Activated naive CD8-positive, alpha-beta T cell treated with anti-CD3 and anti-CD28 coated beads for 36 hours (primary cell): ENCODE measurements at regions not wholly inside any gene's neighbourhood (a gene's known extent, or its start where the extent isn't known, plus 50 kb on each side); places are given as distances from the start of the nearest gene placed in this dataset.

Source experiments
- DNase-seq: peaks from one replicate; pipeline ENCODE4 v3.0.0; 2021
- H3K27ac Mint-ChIP-seq: one replicate; pipeline ENCODE4 v1.8.0; 2022; ENCODE audit warnings: mild to moderate bottlenecking, moderate library complexity, mixed read lengths
- H3K27me3 Mint-ChIP-seq: one replicate; pipeline ENCODE4 v1.8.0; 2022; ENCODE audit warnings: mild to moderate bottlenecking, mixed read lengths
- H3K36me3 Mint-ChIP-seq: one replicate; pipeline ENCODE4 v1.8.0; 2021; ENCODE audit warnings: mild to moderate bottlenecking, mixed read lengths
- H3K4me1 Mint-ChIP-seq: one replicate; pipeline ENCODE4 v1.8.0; 2021; ENCODE audit warnings: mixed read lengths
- H3K4me3 Mint-ChIP-seq: one replicate; pipeline ENCODE4 v1.8.0; 2022; ENCODE audit warnings: mild to moderate bottlenecking, moderate library complexity, mixed read lengths
- H3K9me3 Mint-ChIP-seq: one replicate; pipeline ENCODE4 v1.8.0; 2022; ENCODE audit warnings: mixed read lengths

GRCh38 chr20:17856024-17856564 lies 112.5 kb downstream of the SNX5 start:
- Mint-ChIP-seq H3K27me3 (peaks cover 11% of the 10 kb centered on the region), H3K4me3 (no peak overlapping the region), H3K4me1 (peaks cover 12% of the 10 kb centered on the region), H3K9me3 (no peaks in the 10 kb centered on the region), H3K27ac (no peak overlapping the region), H3K36me3 (no peaks in the 10 kb centered on the region)
- no peak for DNase-seq

GRCh38 chr20:17854307-17854903 lies 114.2 kb downstream of the SNX5 start:
- no peak for DNase-seq

GRCh38 chr20:17852323-17852722 lies 116.3 kb downstream of the SNX5 start:
- Mint-ChIP-seq H3K36me3 (no peaks in the 10 kb centered on the region), H3K27ac (no peak overlapping the region), H3K4me3 (no peak overlapping the region), H3K27me3 (peaks cover 7% of the 10 kb centered on the region), H3K9me3 (no peaks in the 10 kb centered on the region), H3K4me1 (no peaks in the 10 kb centered on the region)
- DNase-seq: no peak

More at GRCh38 chr20:17854307-17854903, 114.2 kb downstream of the SNX5 start:
- Mint-ChIP-seq H3K27ac (no peak overlapping the region), H3K4me3 (no peak overlapping the region), H3K36me3 (no peaks in the 10 kb centered on the region), H3K9me3 (no peaks in the 10 kb centered on the region), H3K4me1 (peaks cover 2% of the 10 kb centered on the region), H3K27me3 (peaks cover 7% of the 10 kb centered on the region)

DNA sequence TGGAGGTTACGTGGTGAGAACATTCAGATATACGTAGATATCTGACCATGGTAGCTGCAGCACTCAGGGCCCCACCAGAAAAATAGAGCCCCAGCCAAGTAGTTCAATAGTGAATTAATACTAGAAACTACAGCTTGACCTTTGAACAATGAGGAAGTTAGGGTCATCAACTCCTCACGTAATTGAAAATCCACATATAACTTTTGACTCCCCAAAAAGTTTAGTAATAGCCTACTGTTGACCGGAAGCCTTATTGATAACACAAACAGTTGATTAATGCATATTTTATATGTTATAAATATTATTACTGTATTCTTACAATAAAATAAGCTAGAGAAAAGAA lies 117.9 kb downstream of the SNX5 start:
- Mint-ChIP-seq H3K27me3 (peaks cover 7% of the 10 kb centered on the region), H3K27ac (no peak overlapping the region), H3K4me3 (no peak overlapping the region), H3K4me1 (peaks cover 2% of the 10 kb centered on the region), H3K36me3 (no peaks in the 10 kb centered on the region), H3K9me3 (no peaks in the 10 kb centered on the region)
- no peak for DNase-seq

- no peak overlapping the region for H3K4me3 Mint-ChIP-seq
- H3K9me3 Mint-ChIP-seq: no peaks in the 10 kb centered on the region
- H3K36me3 Mint-ChIP-seq: no peaks in the 10 kb centered on the region
- peaks cover 2% of the 10 kb centered on the region for H3K4me1 Mint-ChIP-seq
- DNase-seq: no peak
- H3K27ac Mint-ChIP-seq: no peak overlapping the region
- H3K27me3 Mint-ChIP-seq: peaks cover 7% of the 10 kb centered on the region
Observed at GRCh38 chr20:17849901-17850683, 118.5 kb downstream of the SNX5 start.

GRCh38 chr20:17849138-17849900 lies 119.3 kb downstream of the SNX5 start:
- no peak for DNase-seq
- H3K4me1 Mint-ChIP-seq: peaks cover 2% of the 10 kb centered on the region
- peaks cover 5% of the 10 kb centered on the region for H3K27me3 Mint-ChIP-seq
- no peak overlapping the region for H3K4me3 Mint-ChIP-seq
- H3K36me3 Mint-ChIP-seq: no peaks in the 10 kb centered on the region
- H3K27ac Mint-ChIP-seq: no peak overlapping the region
- no peaks in the 10 kb centered on the region for H3K9me3 Mint-ChIP-seq

GRCh38 chr20:17848249-17849048 lies 120.1 kb downstream of the SNX5 start:
- H3K9me3 Mint-ChIP-seq: no peaks in the 10 kb centered on the region
- H3K4me3 Mint-ChIP-seq: no peak overlapping the region
- no peaks in the 10 kb centered on the region for H3K27me3 Mint-ChIP-seq
- H3K36me3 Mint-ChIP-seq: no peaks in the 10 kb centered on the region
- H3K27ac Mint-ChIP-seq: no peak overlapping the region
- peaks cover 2% of the 10 kb centered on the region for H3K4me1 Mint-ChIP-seq
- DNase-seq: no peak

GRCh38 chr20:17845701-17846475 lies 122.7 kb downstream of the SNX5 start:
- Mint-ChIP-seq H3K9me3 (no peaks in the 10 kb centered on the region), H3K27ac (no peak overlapping the region), H3K4me3 (no peak overlapping the region), H3K4me1 (peaks cover 2% of the 10 kb centered on the region), H3K27me3 (no peaks in the 10 kb centered on the region), H3K36me3 (no peaks in the 10 kb centered on the region)
- no peak for DNase-seq

- Mint-ChIP-seq H3K9me3 (no peaks in the 10 kb centered on the region), H3K4me3 (no peak overlapping the region), H3K27ac (no peak overlapping the region), H3K27me3 (no peaks in the 10 kb centered on the region), H3K36me3 (no peaks in the 10 kb centered on the region), H3K4me1 (peaks cover 2% of the 10 kb centered on the region)
- DNase-seq: no peak
Observed at GRCh38 chr20:17844549-17845298, 123.9 kb downstream of the SNX5 start.

GRCh38 chr20:17844133-17844429 lies 124.5 kb downstream of the SNX5 start:
- DNase-seq: no peak
- H3K36me3 Mint-ChIP-seq: no peaks in the 10 kb centered on the region
- H3K4me3 Mint-ChIP-seq: no peak overlapping the region
- H3K27ac Mint-ChIP-seq: no peak overlapping the region
- peaks cover 2% of the 10 kb centered on the region for H3K4me1 Mint-ChIP-seq
- no peaks in the 10 kb centered on the region for H3K27me3 Mint-ChIP-seq
- no peaks in the 10 kb centered on the region for H3K9me3 Mint-ChIP-seq

GRCh38 chr20:17843246-17844132 lies 125.1 kb downstream of the SNX5 start:
- H3K27me3 Mint-ChIP-seq: no peaks in the 10 kb centered on the region
- H3K27ac Mint-ChIP-seq: no peak overlapping the region
- peaks cover 2% of the 10 kb centered on the region for H3K4me1 Mint-ChIP-seq
- H3K4me3 Mint-ChIP-seq: no peak overlapping the region
- no peak for DNase-seq
- no peaks in the 10 kb centered on the region for H3K36me3 Mint-ChIP-seq
- no peaks in the 10 kb centered on the region for H3K9me3 Mint-ChIP-seq

DNA sequence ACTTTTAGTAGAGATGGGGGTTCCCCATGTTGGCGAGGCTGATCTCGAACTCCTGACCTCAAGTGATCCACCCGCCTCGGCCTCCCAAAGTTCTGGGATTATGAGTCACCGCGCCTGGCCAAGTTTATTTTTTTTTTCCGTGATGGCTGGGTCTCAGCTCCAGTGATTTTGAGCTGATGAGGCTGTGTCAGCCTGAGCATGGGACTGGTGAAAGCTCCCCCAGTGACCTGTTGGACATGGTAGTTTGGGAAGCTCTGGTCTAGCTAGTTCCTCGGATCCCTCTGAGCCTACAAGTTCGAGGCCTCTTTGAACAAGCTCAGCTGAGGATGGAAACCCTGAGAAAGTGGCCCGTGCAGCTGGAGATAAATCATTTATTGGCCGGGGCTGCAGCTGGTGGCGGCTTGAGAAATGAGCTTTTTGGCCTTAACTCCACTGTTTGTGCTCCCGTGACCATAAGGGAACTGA lies 126.8 kb downstream of the SNX5 start:
- Mint-ChIP-seq H3K36me3 (no peaks in the 10 kb centered on the region), H3K4me3 (no peak overlapping the region), H3K4me1 (peaks cover 2% of the 10 kb centered on the region), H3K9me3 (no peaks in the 10 kb centered on the region), H3K27ac (no peak overlapping the region), H3K27me3 (no peaks in the 10 kb centered on the region)
- DNase-seq: no peak

DNA sequence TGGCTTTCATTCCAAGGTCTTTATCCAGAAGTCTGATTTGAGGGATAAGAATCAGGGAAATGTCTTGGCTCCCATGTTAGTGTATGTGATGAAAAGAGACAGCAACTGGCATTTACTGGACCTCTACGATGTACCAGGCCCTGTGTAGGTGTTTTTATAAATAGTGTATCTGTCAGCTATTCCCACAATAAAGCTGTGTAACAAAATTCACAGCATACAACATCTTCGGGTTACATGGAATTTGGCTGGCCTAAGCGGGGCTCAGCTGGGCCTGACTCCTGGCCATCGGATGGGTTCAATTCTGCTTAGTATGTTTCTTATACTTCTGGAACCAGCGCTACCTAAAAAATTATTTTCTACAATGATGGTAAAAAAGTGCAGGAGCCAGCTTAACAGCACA lies 128.2 kb downstream of the SNX5 start:
- DNase-seq: no peak
- H3K4me3 Mint-ChIP-seq: no peak overlapping the region
- no peaks in the 10 kb centered on the region for H3K4me1 Mint-ChIP-seq
- H3K27me3 Mint-ChIP-seq: no peaks in the 10 kb centered on the region
- H3K27ac Mint-ChIP-seq: no peak overlapping the region
- H3K9me3 Mint-ChIP-seq: no peaks in the 10 kb centered on the region
- no peaks in the 10 kb centered on the region for H3K36me3 Mint-ChIP-seq
